OCI-LY3 (cell line): ENCODE measurements at regions not wholly inside any gene's neighbourhood (a gene's known extent, or its start where the extent isn't known, plus 50 kb on each side); places are given as distances from the start of the nearest gene placed in this dataset.

Experiments
- CTCF ChIP-seq: fragments of 200-600, 300-600 bp; sonication (generic); IDR thresholded peaks from 2 replicates; pipeline ENCODE4 v1.5.1; 2014; ENCODE audit warnings: antibody characterized with exemption, low read length, low read depth
- EZH2phosphoT487 ChIP-seq: fragments of 200-600 bp; shearing (Covaris generic); IDR thresholded peaks from 2 replicates; pipeline ENCODE4 v1.6.1; 2018; ENCODE audit warnings: antibody characterized with exemption, mixed run types, low read depth

- no peak for TF ChIP-seq CTCF
- TF ChIP-seq EZH2phosphoT487 = no peak
Measured at GRCh38 chr13:74784959-74785358, 650.8 kb upstream of the KLF12 start.
